CD4-positive, alpha-beta T cell treated with Interferon alpha-2 for 1 hour (primary cell): ENCODE measurements at regions not wholly inside any gene's neighbourhood (a gene's known extent, or its start where the extent isn't known, plus 50 kb on each side); places are given as distances from the start of the nearest gene placed in this dataset.
"Not testable (repeated sequence)": the region's sequence is repeated elsewhere in the genome, so short reads cannot be mapped to it uniquely, and the experiment has no call there.

Source experiments
- DNase-seq, 2 donors: peaks; one replicate each; pipeline ENCODE4 v3.0.0-alpha.2; 2020 to 2022

GRCh38 chr2:242054881-242055801 lies 185.6 kb downstream of the RTP5 start:
- no peak for DNase-seq

DNA sequence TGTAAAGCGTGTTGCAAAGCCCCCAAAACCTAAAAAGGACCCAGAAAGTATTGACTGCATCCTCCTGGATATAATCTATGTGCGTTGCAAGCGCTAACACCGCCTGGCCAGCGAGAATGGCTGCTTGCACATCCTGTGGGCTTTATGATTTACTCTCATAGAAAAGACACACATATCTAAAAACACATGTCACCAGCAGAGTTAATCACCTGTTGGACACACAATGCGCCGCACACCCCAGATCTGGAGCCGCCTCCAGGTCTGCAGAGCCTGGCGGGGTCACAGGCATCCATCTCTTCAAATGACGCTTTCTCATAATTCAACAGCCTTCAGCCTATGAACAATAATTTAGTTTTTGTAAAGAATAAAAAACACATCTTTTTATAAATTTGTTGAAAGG lies 186.5 kb downstream of the RTP5 start:
- no peak for DNase-seq

GRCh38 chr2:242056785-242057184 lies 187.3 kb downstream of the RTP5 start:
- no peak for DNase-seq

DNA sequence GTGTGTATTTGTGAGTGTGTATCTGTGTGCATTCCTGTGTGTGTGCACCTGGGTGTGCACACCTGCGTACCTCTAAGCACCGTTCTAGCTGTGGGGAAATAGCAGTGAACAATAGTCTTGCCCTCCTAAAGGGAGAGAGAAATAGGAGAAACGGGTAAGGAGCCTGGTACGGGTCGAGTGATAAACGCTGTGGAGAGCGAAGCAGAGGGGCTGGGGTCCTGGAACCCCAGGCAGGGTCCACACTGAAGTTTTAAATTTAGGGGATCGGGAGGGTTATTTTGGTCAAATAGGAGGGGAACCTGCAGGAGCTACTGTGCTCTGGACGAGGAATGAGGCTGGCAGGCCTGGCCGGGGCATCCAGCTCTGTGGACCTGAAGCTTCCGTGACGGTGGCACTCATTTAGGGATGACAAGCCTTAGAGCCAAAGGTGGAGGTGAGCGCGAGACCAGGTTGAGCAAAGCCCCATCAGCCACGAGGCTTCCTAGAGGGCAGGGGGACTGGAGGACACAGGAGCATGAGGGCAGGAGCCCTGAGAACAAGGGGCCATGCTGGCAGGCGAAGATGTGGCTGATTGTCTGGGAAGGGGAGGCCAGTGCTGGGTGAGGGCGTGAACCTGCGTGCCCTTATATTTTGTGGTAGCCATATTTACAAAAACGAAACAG lies 188.0 kb downstream of the RTP5 start:
- DNase-seq, result no peak

DNA sequence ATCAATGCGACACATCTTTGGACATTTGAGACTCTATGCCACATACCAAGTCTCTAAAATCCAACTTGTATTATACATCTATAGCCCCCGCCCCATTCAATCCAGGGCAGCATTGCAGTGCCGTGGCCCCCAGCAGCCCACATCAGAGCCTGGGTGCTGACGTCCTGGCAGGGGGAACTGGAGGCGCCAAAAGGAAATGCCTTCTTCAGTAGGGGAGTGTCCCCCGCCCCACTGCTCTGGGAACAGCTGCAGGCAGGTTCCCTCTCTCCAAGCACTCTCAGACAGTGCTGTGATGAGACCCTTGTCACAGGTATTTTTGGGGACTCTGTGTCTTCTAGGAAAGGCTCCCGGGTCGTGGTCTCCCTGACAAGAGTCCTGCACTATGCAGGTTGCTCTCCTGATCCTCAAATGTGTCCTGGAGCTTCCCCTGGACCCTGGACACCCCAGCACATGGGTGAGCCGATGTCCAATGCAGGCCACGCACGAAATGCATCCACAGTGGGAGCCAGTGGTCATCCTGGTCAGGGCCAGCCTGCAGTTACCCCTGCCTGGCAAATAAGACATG lies 188.7 kb downstream of the RTP5 start:
- DNase-seq, result no peak

DNA sequence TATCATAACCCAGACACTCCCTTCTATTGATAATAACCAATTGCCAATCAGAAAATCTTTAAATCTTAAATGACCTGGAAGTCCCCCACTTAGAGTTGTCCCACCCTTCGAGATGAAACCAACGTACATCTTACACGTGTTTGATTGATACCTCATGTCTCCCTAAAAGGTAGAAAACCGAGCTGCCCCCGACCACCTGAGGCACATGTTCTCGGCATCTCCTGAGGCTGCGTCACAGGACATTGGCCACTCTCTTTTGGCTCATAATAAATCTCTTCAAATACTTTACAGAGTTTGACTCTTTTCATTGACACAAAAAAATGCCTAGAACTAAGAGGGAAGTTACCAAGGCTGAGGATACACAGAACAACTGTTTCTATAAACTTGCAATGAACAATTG lies 190.0 kb downstream of the RTP5 start:
- no peak for DNase-seq

- no peak for DNase-seq
Observed at GRCh38 chr2:242060212-242060835, 190.8 kb downstream of the RTP5 start.

GRCh38 chr2:242061930-242062329 lies 192.4 kb downstream of the RTP5 start:
- not testable (repeated sequence) for DNase-seq

GRCh38 chr2:242063436-242063835 lies 193.9 kb downstream of the RTP5 start:
- DNase-seq, result no peak

GRCh38 chr2:242063850-242064249 lies 194.3 kb downstream of the RTP5 start:
- no peak for DNase-seq

DNA sequence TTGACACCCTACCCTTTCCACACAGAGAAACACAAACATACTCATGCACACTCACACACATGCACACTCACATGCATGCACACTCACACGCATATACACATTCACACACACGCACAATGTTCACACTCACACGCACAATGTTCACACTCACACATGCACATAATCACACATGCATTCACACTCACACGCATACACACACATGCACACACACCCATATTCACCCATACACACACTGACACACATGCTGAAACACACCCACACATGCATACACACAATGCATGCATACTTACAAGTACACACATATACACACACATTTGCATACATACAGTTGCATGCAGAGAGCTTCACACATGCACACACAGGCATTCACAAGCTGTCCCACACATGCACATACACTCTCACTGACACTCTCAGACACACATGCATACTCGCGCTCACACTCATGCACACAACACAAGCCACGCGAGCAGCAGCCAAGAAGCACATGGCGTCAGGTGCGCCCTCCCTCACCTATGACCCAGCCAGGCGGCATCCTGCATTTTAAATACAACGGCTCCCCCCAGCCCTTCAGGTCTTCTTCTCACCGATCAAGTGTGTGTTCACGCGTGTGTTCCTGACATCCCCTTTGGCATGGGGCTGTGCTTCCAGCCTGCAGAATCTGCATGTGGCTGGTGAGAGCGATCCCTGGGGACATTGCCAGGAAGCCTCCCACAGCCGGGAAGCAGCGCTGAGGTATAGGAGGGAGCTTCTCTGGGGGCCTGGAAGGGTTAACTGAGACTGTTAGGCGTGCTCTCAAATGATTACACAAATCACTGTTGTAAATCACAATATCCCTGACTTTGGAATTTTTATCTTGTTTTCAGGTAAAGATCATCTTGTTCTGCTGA lies 195.1 kb downstream of the RTP5 start:
- DNase-seq, result no peak

- no peak for DNase-seq
Observed at GRCh38 chr2:242065426-242065825, 195.9 kb downstream of the RTP5 start.

DNA sequence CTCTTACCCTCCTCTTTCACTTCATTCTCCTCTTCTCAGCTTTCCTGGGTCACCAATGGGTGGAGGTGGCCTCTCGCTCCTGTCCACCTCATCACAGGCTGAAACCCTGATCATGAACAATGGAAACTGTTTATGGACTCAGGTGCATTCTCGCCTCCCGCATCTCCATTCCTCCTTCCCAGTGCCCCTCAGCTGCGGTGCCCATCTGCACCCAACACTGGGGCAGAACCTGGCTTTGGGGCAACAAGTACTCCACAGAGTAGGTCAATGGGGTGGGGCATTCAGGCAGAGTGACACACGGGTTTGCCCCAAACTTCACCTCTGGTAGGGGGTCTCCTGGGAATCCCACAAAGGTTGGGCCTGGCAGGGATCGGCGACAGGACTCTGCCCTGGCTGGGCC lies 199.5 kb downstream of the RTP5 start:
- no peak for DNase-seq

- not testable (repeated sequence) for DNase-seq
Observed at GRCh38 chr2:242069938-242070395, 200.4 kb downstream of the RTP5 start.

DNA sequence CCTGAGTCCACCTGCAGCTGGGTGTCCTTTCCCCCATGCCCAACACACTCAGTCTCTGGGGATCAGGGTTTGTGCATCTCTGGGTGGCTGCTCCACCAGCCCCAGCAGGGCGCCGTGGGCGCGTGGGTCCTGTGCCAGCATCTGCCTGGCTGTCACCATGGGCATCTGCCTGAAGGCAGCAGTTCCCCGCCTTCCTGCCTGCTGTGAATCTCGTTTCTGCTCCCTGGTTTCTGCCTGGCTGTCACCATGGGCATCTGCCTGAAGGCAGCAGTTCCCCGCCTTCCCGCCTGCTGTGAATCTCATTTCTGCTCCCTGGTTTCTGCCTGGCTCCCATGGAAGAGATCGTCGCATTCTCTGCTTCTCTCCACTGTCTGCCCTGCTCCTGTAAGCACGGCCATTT lies 201.2 kb downstream of the RTP5 start:
- not testable (repeated sequence) for DNase-seq

DNA sequence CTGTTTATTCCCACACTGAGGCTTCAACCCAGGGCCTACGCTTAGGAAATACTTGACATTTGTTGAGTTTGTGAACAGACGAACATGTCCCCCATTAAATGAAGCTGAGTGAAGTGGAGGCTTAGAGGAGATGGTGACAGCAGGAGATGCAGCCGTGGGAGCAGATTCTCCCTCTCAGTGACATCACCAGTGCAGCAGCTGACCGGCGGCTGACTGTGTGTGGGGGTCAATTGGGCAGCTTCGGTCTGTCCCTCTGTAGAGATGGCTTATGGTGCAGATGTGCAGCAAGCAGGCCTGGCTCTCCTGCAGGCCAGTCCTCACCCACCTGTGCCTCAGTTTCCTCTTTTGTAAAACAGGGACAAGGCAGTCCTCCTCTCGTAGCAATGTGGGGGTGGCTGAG lies 201.8 kb downstream of the RTP5 start:
- not testable (repeated sequence) for DNase-seq

GRCh38 chr2:242071936-242072335 lies 202.4 kb downstream of the RTP5 start:
- DNase-seq, result not testable (repeated sequence)

- no peak for DNase-seq
Observed at GRCh38 chr2:242075168-242075567, 205.6 kb downstream of the RTP5 start.

DNA sequence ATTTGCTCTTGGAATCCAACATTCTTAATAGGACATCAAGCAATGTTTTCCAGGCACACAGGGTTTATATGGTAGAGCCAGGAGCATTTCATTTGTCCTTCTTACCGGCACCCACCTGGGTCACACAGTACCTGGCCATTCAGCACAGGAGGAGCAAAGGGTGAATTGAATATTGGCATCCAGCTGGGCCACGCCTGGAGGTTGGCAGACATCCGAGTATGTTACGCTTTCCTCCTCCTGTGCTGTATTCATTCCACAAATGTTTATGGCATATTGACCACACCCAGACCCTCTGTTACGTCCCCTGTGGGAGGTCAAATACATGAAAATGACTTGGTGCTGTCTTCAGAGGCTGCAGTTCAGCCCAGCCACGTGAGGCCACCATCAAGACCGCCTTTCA lies 206.2 kb downstream of the RTP5 start:
- DNase-seq, result no peak

DNA sequence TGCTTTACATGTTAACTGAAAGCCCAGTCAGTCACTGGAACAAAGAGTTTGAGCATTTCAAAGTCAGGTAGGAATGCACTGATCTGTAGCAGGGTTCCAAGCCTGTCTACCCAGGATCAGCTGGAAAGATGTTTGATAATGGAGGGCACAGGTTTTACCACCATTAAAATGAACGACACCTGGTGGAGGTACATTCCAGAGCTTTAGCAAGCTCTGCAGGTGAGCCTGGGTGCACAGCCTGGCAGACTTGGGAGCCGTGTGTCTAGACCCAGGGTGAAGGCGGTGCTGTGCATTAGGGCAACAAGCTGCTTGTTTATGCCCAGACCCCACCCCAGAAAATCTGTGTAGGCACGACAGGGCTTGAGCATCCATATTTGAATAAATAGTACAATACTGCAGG lies 206.7 kb downstream of the RTP5 start:
- DNase-seq, result not testable (repeated sequence)

GRCh38 chr2:242078426-242078825 lies 208.9 kb downstream of the RTP5 start:
- not testable (repeated sequence) for DNase-seq

DNA sequence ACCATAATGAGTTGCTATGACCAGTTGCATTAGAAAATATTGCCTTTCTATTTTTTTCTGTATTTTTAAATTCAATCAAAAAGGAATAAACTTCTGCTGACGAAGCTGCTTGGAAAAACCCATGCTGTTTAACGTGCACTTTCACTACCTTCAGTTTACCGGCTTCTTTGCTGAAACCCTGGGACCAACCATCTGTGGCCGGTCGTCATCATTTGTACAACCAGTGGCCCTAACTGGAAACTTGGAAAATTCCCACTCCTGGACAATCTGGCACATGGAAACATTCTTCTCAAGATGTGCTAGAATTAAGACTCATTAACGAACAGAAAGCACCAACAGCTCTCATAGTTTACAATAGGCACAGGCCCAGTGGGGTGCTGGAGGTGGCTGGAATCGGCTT lies 210.3 kb downstream of the RTP5 start:
- DNase-seq, result not testable (repeated sequence)
